OCI-LY1 (cell line): ENCODE measurements at regions not wholly inside any gene's neighbourhood (a gene's known extent, or its start where the extent isn't known, plus 50 kb on each side); places are given as distances from the start of the nearest gene placed in this dataset.

Experiments
- H2AFZ ChIP-seq: fragments of 200-600 bp; sonication (generic), shearing (Covaris generic); 2 replicates; pipeline ENCODE4 v1.6.0; 2014; ENCODE audit warnings: antibody characterized with exemption, mild to moderate bottlenecking, low read length
- H3F3A ChIP-seq: fragments of 200-600 bp; sonication (generic), shearing (Covaris generic); 2 replicates; pipeline ENCODE4 v1.6.0; 2014; ENCODE audit warnings: mild to moderate bottlenecking, antibody characterized with exemption, low read length, moderate library complexity; ENCODE audit not compliant: insufficient read depth
- H3K27ac ChIP-seq: fragments of 200-600 bp; sonication (generic); 2 replicates; pipeline ENCODE4 v1.5.1; 2014; ENCODE audit warnings: low read length, mixed run types, mild to moderate bottlenecking, low read depth; ENCODE audit not compliant: poor library complexity, severe bottlenecking
- H3K27me3 ChIP-seq: fragments of 200-600 bp; sonication (generic); 2 replicates; pipeline ENCODE4 v1.6.0; 2014; ENCODE audit warnings: antibody characterized with exemption, mild to moderate bottlenecking, low read length, moderate library complexity; ENCODE audit not compliant: insufficient read depth
- H3K36me3 ChIP-seq: fragments of 200-600 bp; sonication (generic); 2 replicates; pipeline ENCODE4 v1.6.1; 2014; ENCODE audit warnings: mild to moderate bottlenecking, antibody characterized with exemption, low read length, moderate library complexity, mixed read lengths; ENCODE audit not compliant: insufficient read depth
- H3K4me1 ChIP-seq: fragments of 200-600 bp; sonication (generic); 2 replicates; pipeline ENCODE4 v1.5.1; 2014; ENCODE audit warnings: mild to moderate bottlenecking, low read length, moderate library complexity; ENCODE audit not compliant: insufficient read depth, severe bottlenecking
- H3K4me2 ChIP-seq: fragments of 200-600 bp; sonication (generic), shearing (Covaris generic); 2 replicates; pipeline ENCODE4 v1.6.1; 2014; ENCODE audit warnings: low read length
- H3K4me3 ChIP-seq: fragments of 200-600 bp; sonication (generic); 2 replicates; pipeline ENCODE4 v1.5.1; 2014; ENCODE audit warnings: low read length, low read depth, mild to moderate bottlenecking, mixed read lengths; ENCODE audit not compliant: poor library complexity, severe bottlenecking
- H3K79me2 ChIP-seq: fragments of 200-600 bp; shearing (Covaris generic); 2 replicates; pipeline ENCODE4 v1.6.1; 2016; ENCODE audit warnings: mixed run types, low read length, mixed read lengths; ENCODE audit not compliant: insufficient read depth
- H3K9ac ChIP-seq: fragments of 200-600 bp; sonication (generic), shearing (Covaris generic); 2 replicates; pipeline ENCODE4 v1.6.1; 2014; ENCODE audit warnings: mild to moderate bottlenecking, low read length, mixed read lengths
- H3K9me2 ChIP-seq: fragments of 200-600 bp; sonication (generic), shearing (Covaris generic); 2 replicates; pipeline ENCODE4 v1.6.1; 2014; ENCODE audit warnings: low read depth, mild to moderate bottlenecking, low read length, mixed read lengths
- H3K9me3 ChIP-seq: fragments of 200-600 bp; shearing (Covaris generic); 2 replicates; pipeline ENCODE4 v1.6.1; 2014; ENCODE audit warnings: low read length, mixed read lengths
- H4K20me1 ChIP-seq: fragments of 200-600 bp; sonication (generic), shearing (Covaris generic); 2 replicates; pipeline ENCODE4 v1.6.0; 2016; ENCODE audit warnings: mild to moderate bottlenecking, low read length; ENCODE audit not compliant: insufficient read depth
- EZH2 ChIP-seq: fragments of 200-600 bp; sonication (generic), shearing (Covaris generic); IDR thresholded peaks from 2 replicates; pipeline ENCODE4 v1.8.0; 2017; ENCODE audit warnings: borderline replicate concordance, mixed run types, mild to moderate bottlenecking, antibody characterized with exemption, low read length, moderate library complexity, mixed read lengths
- TF ChIP-seq, protein P1 (sequence below): fragments of 200-600 bp; sonication (generic), shearing (Covaris generic); IDR thresholded peaks from 2 replicates; pipeline ENCODE4 v1.5.1; 2017; ENCODE audit warnings: mild to moderate bottlenecking, antibody characterized with exemption, low read length, moderate library complexity, mixed read lengths

DNA sequence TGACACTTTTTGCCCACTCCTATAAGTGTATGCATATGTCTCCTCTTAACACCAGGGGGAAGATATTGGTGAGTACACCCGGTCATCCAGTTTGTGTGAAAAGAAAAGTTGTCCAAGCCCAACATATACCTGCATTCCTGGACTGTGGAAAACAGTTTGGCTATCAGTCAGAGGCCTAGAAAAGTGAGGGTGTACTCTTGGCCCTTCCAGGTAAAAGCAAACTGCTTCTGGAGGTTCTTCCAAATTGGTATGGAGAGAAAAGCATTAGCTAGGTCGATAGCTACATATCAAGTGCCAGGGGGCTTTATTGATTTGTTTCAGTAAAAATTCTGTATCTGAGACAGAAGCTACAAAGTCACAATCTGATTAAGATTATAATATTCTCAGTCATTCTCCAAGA is 144.0 kb downstream of the SPTSSA start:
- Histone ChIP-seq H3K9me3 (no peaks in the 10 kb centered on the region), H3K4me2 (no peak overlapping the region), H3K4me1 (no peaks in the 10 kb centered on the region), H3F3A (no peaks in the 10 kb centered on the region), H3K27me3 (no peaks in the 10 kb centered on the region), H3K79me2 (no peaks in the 10 kb centered on the region), H3K4me3 (no peak overlapping the region), H3K27ac (no peak overlapping the region), H4K20me1 (no peaks in the 10 kb centered on the region), H3K9ac (no peak overlapping the region), H3K9me2 (no peaks in the 10 kb centered on the region), H2AFZ (no peak overlapping the region), H3K36me3 (no peaks in the 10 kb centered on the region)
- no peak for TF ChIP-seq EZH2
- TF ChIP-seq, protein P1, sequence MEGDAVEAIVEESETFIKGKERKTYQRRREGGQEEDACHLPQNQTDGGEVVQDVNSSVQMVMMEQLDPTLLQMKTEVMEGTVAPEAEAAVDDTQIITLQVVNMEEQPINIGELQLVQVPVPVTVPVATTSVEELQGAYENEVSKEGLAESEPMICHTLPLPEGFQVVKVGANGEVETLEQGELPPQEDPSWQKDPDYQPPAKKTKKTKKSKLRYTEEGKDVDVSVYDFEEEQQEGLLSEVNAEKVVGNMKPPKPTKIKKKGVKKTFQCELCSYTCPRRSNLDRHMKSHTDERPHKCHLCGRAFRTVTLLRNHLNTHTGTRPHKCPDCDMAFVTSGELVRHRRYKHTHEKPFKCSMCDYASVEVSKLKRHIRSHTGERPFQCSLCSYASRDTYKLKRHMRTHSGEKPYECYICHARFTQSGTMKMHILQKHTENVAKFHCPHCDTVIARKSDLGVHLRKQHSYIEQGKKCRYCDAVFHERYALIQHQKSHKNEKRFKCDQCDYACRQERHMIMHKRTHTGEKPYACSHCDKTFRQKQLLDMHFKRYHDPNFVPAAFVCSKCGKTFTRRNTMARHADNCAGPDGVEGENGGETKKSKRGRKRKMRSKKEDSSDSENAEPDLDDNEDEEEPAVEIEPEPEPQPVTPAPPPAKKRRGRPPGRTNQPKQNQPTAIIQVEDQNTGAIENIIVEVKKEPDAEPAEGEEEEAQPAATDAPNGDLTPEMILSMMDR = no peak

DNA sequence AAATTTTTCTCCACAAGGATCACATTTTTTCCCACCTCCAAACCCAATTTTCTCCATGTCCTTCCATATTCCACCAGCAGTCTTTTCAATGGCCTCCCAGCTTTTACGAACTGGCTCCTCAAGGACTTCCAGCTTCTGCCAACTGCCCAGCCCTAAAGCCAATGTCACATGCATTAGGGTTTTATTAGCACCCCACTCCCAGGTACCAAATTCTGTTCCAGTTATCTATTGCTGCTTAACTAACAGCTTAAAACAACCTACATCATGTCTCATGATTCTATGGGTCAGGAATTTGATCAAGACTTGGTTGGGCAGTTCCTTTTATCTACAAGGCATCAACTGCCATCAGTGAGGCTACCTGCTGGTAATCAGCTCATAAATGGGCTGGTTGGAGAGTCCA is 151.3 kb downstream of the SPTSSA start:
- Histone ChIP-seq H3K79me2 (no peaks in the 10 kb centered on the region), H3K4me1 (no peaks in the 10 kb centered on the region), H3K4me3 (no peak overlapping the region), H3K4me2 (no peak overlapping the region), H4K20me1 (no peaks in the 10 kb centered on the region), H3K9me3 (no peaks in the 10 kb centered on the region), H2AFZ (no peak overlapping the region), H3K36me3 (no peaks in the 10 kb centered on the region; the same call in 1 of the 2 replicates), H3F3A (no peaks in the 10 kb centered on the region), H3K27ac (no peak overlapping the region), H3K9ac (no peak overlapping the region), H3K9me2 (no peaks in the 10 kb centered on the region), H3K27me3 (no peaks in the 10 kb centered on the region)
- no peak for TF ChIP-seq EZH2
- TF ChIP-seq, protein P1 = no peak

DNA sequence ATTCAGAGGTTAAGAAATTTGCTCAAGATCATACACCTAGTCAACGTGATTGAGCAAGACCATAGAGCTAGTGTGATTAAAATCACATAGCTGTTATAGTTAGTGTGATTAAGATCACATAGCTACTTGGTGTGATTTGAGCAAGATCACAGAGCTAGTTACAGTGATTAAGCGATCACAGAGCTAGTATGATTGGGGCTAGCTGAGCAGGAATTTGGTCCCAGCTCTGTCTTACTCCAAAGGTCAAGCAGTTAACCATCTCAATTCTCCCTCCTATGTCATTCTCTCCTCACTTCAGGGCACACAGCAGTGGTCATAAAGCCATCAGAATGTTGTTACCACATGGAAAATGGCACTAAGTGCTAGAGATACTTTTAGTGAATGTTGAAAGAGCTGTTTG is 158.2 kb downstream of the SPTSSA start:
- no peak overlapping the region for H3K27ac ChIP-seq
- H3K4me1 ChIP-seq = no peaks in the 10 kb centered on the region
- H3K9me2 ChIP-seq = no peaks in the 10 kb centered on the region
- H3K4me3 ChIP-seq = no peak overlapping the region
- no peaks in the 10 kb centered on the region for H3K79me2 ChIP-seq
- H3K27me3 ChIP-seq = no peaks in the 10 kb centered on the region
- TF ChIP-seq, protein P1 = no peak
- TF ChIP-seq EZH2 = no peak
- H3K4me2 ChIP-seq = no peak overlapping the region
- H3K9ac ChIP-seq = no peak overlapping the region
- H3K9me3 ChIP-seq = no peaks in the 10 kb centered on the region
- no peak overlapping the region for H2AFZ ChIP-seq
- no peaks in the 10 kb centered on the region for H4K20me1 ChIP-seq
- H3F3A ChIP-seq = no peaks in the 10 kb centered on the region
- H3K36me3 ChIP-seq = no peaks in the 10 kb centered on the region
